Kidney (tissue), 13 donors: ENCODE measurements at regions not wholly inside any gene's neighbourhood (a gene's known extent, or its start where the extent isn't known, plus 50 kb on each side); places are given as distances from the start of the nearest gene placed in this dataset.

ENCODE experiments used
- DNase-seq, 5 donors: peaks; one replicate each; pipeline ENCODE4 v3.0.0-alpha.2; 2013 to 2020
- FAIRE-seq: peaks from 2 replicates; lab custom pipeline; 2012; peaks lifted over from hg19 to GRCh38; lab: Jason Lieb, UNC
- H3K27ac ChIP-seq, 2 donors: one replicate each; pipeline ENCODE4 v1.7.0; 2013; ENCODE audit warnings: low read depth in 2 of 2, low read length in 2 of 2, inconsistent platforms in 1 of 2
- H3K27me3 ChIP-seq: one replicate; pipeline ENCODE4 v1.7.1; 2013; ENCODE audit warnings: low read length, inconsistent platforms; ENCODE audit not compliant: control insufficient read depth, insufficient read depth
- H3K36me3 ChIP-seq, 3 donors: one replicate each; pipeline versions ENCODE4 v1.7.0 to v1.7.1; 2013; ENCODE audit warnings: low read length in 3 of 3, control low read depth in 1 of 3, inconsistent platforms in 1 of 3; ENCODE audit not compliant: insufficient read depth in 3 of 3, control insufficient read depth in 2 of 3
- H3K4me1 ChIP-seq, 3 donors: one replicate each; pipeline versions ENCODE4 v1.7.0 to v1.7.1; 2013; ENCODE audit warnings: low read length in 3 of 3, inconsistent platforms in 1 of 3, low read depth in 1 of 3; ENCODE audit not compliant: control insufficient read depth in 2 of 3, insufficient read depth in 2 of 3
- H3K4me3 ChIP-seq, 3 donors: one replicate each; pipeline versions ENCODE4 v1.7.0 to v1.8.1; 2013; ENCODE audit warnings: low read length in 3 of 3, control low read depth in 1 of 3, inconsistent platforms in 1 of 3
- H3K9ac ChIP-seq, 3 donors: one replicate each; pipeline versions ENCODE4 v1.7.0 to v1.7.1; 2013; ENCODE audit warnings: low read length in 3 of 3, control low read depth in 1 of 3, inconsistent platforms in 1 of 3
- H3K9me3 ChIP-seq, 3 donors: one replicate each; pipeline versions ENCODE4 v1.7.0 to v1.7.1; 2013; ENCODE audit warnings: low read length in 3 of 3, control low read depth in 1 of 3, inconsistent platforms in 1 of 3; ENCODE audit not compliant: control insufficient read depth in 2 of 3, insufficient read depth in 1 of 3
- intact Hi-C: fragments of 100-400 bp; cut with DNase I; formaldehyde crosslinking; loops from one replicate; pipeline ENCODE4 v1.11.1; 2022
- TF ChIP-seq, protein P1 (sequence below): IDR thresholded peaks from 3 replicates; pipeline ENCODE4 v1.5.1; 2012; ENCODE audit warnings: mild to moderate bottlenecking, moderate library complexity, borderline replicate concordance; ENCODE audit not compliant: insufficient read depth; ENCODE audit errors: extremely low read depth
- donor health status: control.
- donor health status: control.
- donor health status: control.
- donor health status: control.
- donor health status: control.
- donor health status: DM: yes; HTN: yes; CAD: no.
- donor health status: Normal renal cell carcinoma (clear cell type).

DNA sequence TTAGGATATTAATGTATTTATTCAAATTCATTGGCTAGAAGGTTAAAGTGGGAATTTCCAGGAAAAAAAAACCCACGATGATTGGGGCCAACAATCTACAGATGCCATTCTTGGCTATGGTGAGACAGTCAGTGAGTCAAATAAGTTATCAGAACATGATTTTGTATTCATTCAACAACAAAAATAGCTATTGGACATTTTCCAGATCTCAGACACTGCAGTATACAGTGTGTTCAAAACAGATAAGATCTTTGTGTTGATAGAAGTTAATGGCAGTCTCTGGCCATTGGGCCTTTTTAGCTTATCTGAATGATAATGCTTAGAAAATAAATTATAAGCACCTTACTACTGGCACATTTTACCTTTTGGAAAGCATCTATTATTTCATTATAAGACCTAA, 547.7 kb downstream of the MAT2B start:
- H3K4me1 ChIP-seq, result no peaks in the 10 kb centered on the region
- intact Hi-C loops, result no loop called here
- no peak overlapping the region for H3K4me3 ChIP-seq
- H3K27ac ChIP-seq, result no peak overlapping the region
- H3K9ac ChIP-seq, result no peak overlapping the region
- no peaks in the 10 kb centered on the region for H3K27me3 ChIP-seq
- DNase-seq (no peak), FAIRE-seq (no peak)
- no peaks in the 10 kb centered on the region for H3K36me3 ChIP-seq
- TF ChIP-seq, protein P1, sequence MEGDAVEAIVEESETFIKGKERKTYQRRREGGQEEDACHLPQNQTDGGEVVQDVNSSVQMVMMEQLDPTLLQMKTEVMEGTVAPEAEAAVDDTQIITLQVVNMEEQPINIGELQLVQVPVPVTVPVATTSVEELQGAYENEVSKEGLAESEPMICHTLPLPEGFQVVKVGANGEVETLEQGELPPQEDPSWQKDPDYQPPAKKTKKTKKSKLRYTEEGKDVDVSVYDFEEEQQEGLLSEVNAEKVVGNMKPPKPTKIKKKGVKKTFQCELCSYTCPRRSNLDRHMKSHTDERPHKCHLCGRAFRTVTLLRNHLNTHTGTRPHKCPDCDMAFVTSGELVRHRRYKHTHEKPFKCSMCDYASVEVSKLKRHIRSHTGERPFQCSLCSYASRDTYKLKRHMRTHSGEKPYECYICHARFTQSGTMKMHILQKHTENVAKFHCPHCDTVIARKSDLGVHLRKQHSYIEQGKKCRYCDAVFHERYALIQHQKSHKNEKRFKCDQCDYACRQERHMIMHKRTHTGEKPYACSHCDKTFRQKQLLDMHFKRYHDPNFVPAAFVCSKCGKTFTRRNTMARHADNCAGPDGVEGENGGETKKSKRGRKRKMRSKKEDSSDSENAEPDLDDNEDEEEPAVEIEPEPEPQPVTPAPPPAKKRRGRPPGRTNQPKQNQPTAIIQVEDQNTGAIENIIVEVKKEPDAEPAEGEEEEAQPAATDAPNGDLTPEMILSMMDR, result no peak
- H3K9me3 ChIP-seq, result no peaks in the 10 kb centered on the region

DNA sequence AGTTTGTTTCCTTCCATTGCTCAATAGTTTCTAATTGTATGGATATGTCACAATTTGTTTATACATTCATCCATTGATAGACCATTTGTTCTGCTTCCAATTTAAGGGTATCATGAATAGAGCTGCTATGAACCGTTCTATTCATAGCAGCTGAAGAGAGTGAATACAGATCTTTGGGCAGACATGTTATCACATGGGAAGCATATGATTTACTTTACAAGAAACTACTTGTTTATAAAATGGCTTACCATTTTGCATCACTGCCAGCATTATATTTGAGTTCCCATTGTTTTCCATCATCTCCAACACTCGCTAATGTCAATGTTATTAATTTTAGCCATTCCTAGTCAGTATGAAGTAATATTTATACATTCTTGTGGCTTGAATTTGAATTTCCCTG, 549.0 kb downstream of the MAT2B start:
- Histone ChIP-seq H3K9ac (no peak overlapping the region), H3K4me3 (no peak overlapping the region), H3K27me3 (no peaks in the 10 kb centered on the region), H3K36me3 (no peaks in the 10 kb centered on the region), H3K27ac (no peak overlapping the region), H3K4me1 (no peaks in the 10 kb centered on the region), H3K9me3 (no peaks in the 10 kb centered on the region)
- intact Hi-C loops, result no loop called here
- DNase-seq (no peak), FAIRE-seq (no peak)
- TF ChIP-seq, protein P1, result no peak

DNA sequence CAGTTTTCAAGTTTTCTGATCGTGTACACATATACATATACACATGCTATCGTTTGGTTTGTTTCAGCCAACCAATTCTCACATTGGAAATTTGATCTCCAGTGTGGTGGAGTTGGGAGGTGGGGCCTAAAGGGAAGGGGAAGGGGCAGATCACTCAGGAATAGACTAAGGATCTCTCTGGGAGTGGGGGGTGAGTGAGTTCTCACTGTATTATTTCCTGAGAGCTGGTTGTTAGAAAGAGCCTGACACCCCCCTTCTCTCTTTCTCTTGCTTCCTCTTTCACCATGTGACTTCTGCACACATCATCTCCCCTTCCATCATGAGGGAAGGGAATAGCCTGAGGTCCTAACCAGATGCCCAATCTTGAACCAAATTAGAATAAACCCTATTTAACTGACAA, 551.7 kb downstream of the MAT2B start:
- H3K4me3 ChIP-seq, result no peak overlapping the region
- no peaks in the 10 kb centered on the region for H3K4me1 ChIP-seq
- TF ChIP-seq, protein P1, result no peak
- DNase-seq (no peak), FAIRE-seq (no peak)
- intact Hi-C loops, result no loop called here
- H3K36me3 ChIP-seq, result no peaks in the 10 kb centered on the region
- no peaks in the 10 kb centered on the region for H3K27me3 ChIP-seq
- H3K27ac ChIP-seq, result no peak overlapping the region
- no peak overlapping the region for H3K9ac ChIP-seq
- no peaks in the 10 kb centered on the region for H3K9me3 ChIP-seq

DNA sequence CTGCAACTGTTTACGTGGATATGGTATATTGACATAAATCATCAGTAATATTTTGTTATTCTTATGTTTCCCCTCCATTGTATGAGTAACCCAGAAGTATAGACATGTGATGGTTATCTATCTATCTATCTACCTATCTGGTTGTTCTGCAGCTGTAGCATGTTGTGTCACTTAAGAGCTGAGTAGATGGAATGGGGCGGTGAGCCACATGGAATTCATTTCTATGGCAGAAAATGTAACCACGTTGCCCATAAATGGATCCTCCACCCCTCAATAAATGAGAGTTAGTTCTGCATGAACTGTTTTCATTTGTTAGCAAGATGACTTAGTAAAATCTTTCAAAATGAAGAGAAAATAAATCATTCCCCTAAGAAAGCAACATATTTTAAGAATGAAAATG, 553.2 kb downstream of the MAT2B start:
- no peak overlapping the region for H3K4me3 ChIP-seq
- TF ChIP-seq, protein P1, result no peak
- H3K27me3 ChIP-seq, result no peaks in the 10 kb centered on the region
- no peaks in the 10 kb centered on the region for H3K9me3 ChIP-seq
- H3K4me1 ChIP-seq, result no peaks in the 10 kb centered on the region
- FAIRE-seq (no peak), DNase-seq (no peak)
- no peak overlapping the region for H3K9ac ChIP-seq
- H3K36me3 ChIP-seq, result no peaks in the 10 kb centered on the region
- intact Hi-C loops, result no loop called here
- no peak overlapping the region for H3K27ac ChIP-seq
